Memory B cell (primary cell): ENCODE measurements at regions not wholly inside any gene's neighbourhood (a gene's known extent, or its start where the extent isn't known, plus 50 kb on each side); places are given as distances from the start of the nearest gene placed in this dataset.

ENCODE experiments used
- ATAC-seq: fragments of 150-1000 bp; cut with Tn5 transposase; 2 replicates; pipeline ENCODE4 v1.10.0; 2021; ENCODE audit warnings: low read depth, mild to moderate bottlenecking, moderate library complexity
- DNase-seq, 2 donors: peaks; one replicate each; pipeline ENCODE4 v3.0.0; 2022; ENCODE audit warnings: low spot score in 2 of 2
- H3K27ac Mint-ChIP-seq: one replicate; pipeline ENCODE4 v1.8.0; 2022; ENCODE audit warnings: mild to moderate bottlenecking, moderate library complexity, mixed read lengths
- H3K27me3 Mint-ChIP-seq: one replicate; pipeline ENCODE4 v1.8.0; 2022; ENCODE audit warnings: mixed read lengths
- H3K36me3 Mint-ChIP-seq: one replicate; pipeline ENCODE4 v1.8.0; 2022; ENCODE audit warnings: mild to moderate bottlenecking, mixed read lengths
- H3K4me1 Mint-ChIP-seq: one replicate; pipeline ENCODE4 v1.8.0; 2022; ENCODE audit warnings: mixed read lengths
- H3K4me3 Mint-ChIP-seq: one replicate; pipeline ENCODE4 v1.8.0; 2022; ENCODE audit warnings: mild to moderate bottlenecking, moderate library complexity, mixed read lengths
- H3K9me3 Mint-ChIP-seq: one replicate; pipeline ENCODE4 v1.8.0; 2022; ENCODE audit warnings: mixed read lengths

GRCh38 chr3:171948674-171949073, 90.7 kb upstream of the FNDC3B start:
- H3K4me3 Mint-ChIP-seq = no peak overlapping the region
- H3K9me3 Mint-ChIP-seq = no peaks in the 10 kb centered on the region
- no peak for DNase-seq
- H3K36me3 Mint-ChIP-seq = no peaks in the 10 kb centered on the region
- no peak for ATAC-seq
- H3K27ac Mint-ChIP-seq = no peak overlapping the region
- H3K4me1 Mint-ChIP-seq = no peaks in the 10 kb centered on the region
- H3K27me3 Mint-ChIP-seq = peaks cover 6% of the 10 kb centered on the region

GRCh38 chr3:171949554-171949953, 89.8 kb upstream of the FNDC3B start:
- H3K9me3 Mint-ChIP-seq = no peaks in the 10 kb centered on the region
- peaks cover 6% of the 10 kb centered on the region for H3K27me3 Mint-ChIP-seq
- ATAC-seq = no peak
- no peaks in the 10 kb centered on the region for H3K4me1 Mint-ChIP-seq
- H3K36me3 Mint-ChIP-seq = no peaks in the 10 kb centered on the region
- no peak for DNase-seq
- H3K27ac Mint-ChIP-seq = no peak overlapping the region
- H3K4me3 Mint-ChIP-seq = no peak overlapping the region

- peaks cover 6% of the 10 kb centered on the region for H3K27me3 Mint-ChIP-seq
- H3K36me3 Mint-ChIP-seq = no peaks in the 10 kb centered on the region
- ATAC-seq (no peak), DNase-seq (no peak)
- H3K9me3 Mint-ChIP-seq = no peaks in the 10 kb centered on the region
- no peaks in the 10 kb centered on the region for H3K4me1 Mint-ChIP-seq
- no peak overlapping the region for H3K4me3 Mint-ChIP-seq
- no peak overlapping the region for H3K27ac Mint-ChIP-seq
These were observed 89.0 kb upstream of the FNDC3B start for GRCh38 chr3:171950373-171950772.

GRCh38 chr3:171951597-171951996, 87.8 kb upstream of the FNDC3B start:
- Mint-ChIP-seq H3K27ac (no peak overlapping the region), H3K36me3 (no peaks in the 10 kb centered on the region), H3K4me3 (no peak overlapping the region), H3K4me1 (no peaks in the 10 kb centered on the region), H3K9me3 (no peaks in the 10 kb centered on the region), H3K27me3 (peaks cover 6% of the 10 kb centered on the region)
- DNase-seq = no peak
- no peak for ATAC-seq

GRCh38 chr3:171953301-171954022, 85.9 kb upstream of the FNDC3B start:
- Mint-ChIP-seq H3K27ac (no peak overlapping the region), H3K9me3 (no peaks in the 10 kb centered on the region), H3K36me3 (no peaks in the 10 kb centered on the region), H3K4me1 (no peaks in the 10 kb centered on the region), H3K4me3 (no peak overlapping the region), H3K27me3 (peaks cover 4% of the 10 kb centered on the region)
- ATAC-seq = no peak
- no peak for DNase-seq

GRCh38 chr3:171954690-171955383, 84.5 kb upstream of the FNDC3B start:
- Mint-ChIP-seq H3K36me3 (no peaks in the 10 kb centered on the region), H3K4me1 (no peaks in the 10 kb centered on the region), H3K27ac (no peak overlapping the region), H3K4me3 (no peak overlapping the region), H3K27me3 (peaks cover 11% of the 10 kb centered on the region), H3K9me3 (no peaks in the 10 kb centered on the region)
- ATAC-seq = no peak
- DNase-seq = no peak

GRCh38 chr3:171955598-171955997, 83.8 kb upstream of the FNDC3B start:
- Mint-ChIP-seq H3K27ac (no peak overlapping the region), H3K4me1 (no peaks in the 10 kb centered on the region), H3K9me3 (no peaks in the 10 kb centered on the region), H3K27me3 (peaks cover 11% of the 10 kb centered on the region), H3K36me3 (no peaks in the 10 kb centered on the region), H3K4me3 (no peak overlapping the region)
- DNase-seq (no peak), ATAC-seq (no peak)

GRCh38 chr3:171956181-171956683, 83.1 kb upstream of the FNDC3B start:
- H3K4me1 Mint-ChIP-seq = no peaks in the 10 kb centered on the region
- ATAC-seq = no peak
- H3K36me3 Mint-ChIP-seq = no peaks in the 10 kb centered on the region
- no peak overlapping the region for H3K27ac Mint-ChIP-seq
- H3K27me3 Mint-ChIP-seq = peaks cover 11% of the 10 kb centered on the region
- DNase-seq = no peak
- no peaks in the 10 kb centered on the region for H3K9me3 Mint-ChIP-seq
- no peak overlapping the region for H3K4me3 Mint-ChIP-seq

GRCh38 chr3:171956705-171957104, 82.7 kb upstream of the FNDC3B start:
- H3K4me3 Mint-ChIP-seq = no peak overlapping the region
- ATAC-seq (no peak), DNase-seq (no peak)
- peaks cover 12% of the 10 kb centered on the region for H3K27me3 Mint-ChIP-seq
- H3K36me3 Mint-ChIP-seq = no peaks in the 10 kb centered on the region
- H3K9me3 Mint-ChIP-seq = no peaks in the 10 kb centered on the region
- no peaks in the 10 kb centered on the region for H3K4me1 Mint-ChIP-seq
- H3K27ac Mint-ChIP-seq = no peak overlapping the region

- Mint-ChIP-seq H3K4me1 (no peaks in the 10 kb centered on the region), H3K27ac (no peak overlapping the region), H3K9me3 (peaks cover 2% of the 10 kb centered on the region), H3K36me3 (no peaks in the 10 kb centered on the region), H3K4me3 (no peak overlapping the region), H3K27me3 (peaks cover 15% of the 10 kb centered on the region)
- ATAC-seq = no peak
- DNase-seq = no peak
These were observed 79.8 kb upstream of the FNDC3B start for GRCh38 chr3:171959532-171960089.

- Mint-ChIP-seq H3K4me3 (no peak overlapping the region), H3K27me3 (peaks cover 15% of the 10 kb centered on the region), H3K36me3 (no peaks in the 10 kb centered on the region), H3K27ac (no peak overlapping the region), H3K4me1 (no peaks in the 10 kb centered on the region), H3K9me3 (peaks cover 2% of the 10 kb centered on the region)
- ATAC-seq (no peak), DNase-seq (no peak)
These were observed 79.2 kb upstream of the FNDC3B start for GRCh38 chr3:171960159-171960558.

- Mint-ChIP-seq H3K27ac (no peak overlapping the region), H3K4me3 (no peak overlapping the region), H3K36me3 (no peaks in the 10 kb centered on the region), H3K4me1 (no peaks in the 10 kb centered on the region), H3K27me3 (peaks cover 15% of the 10 kb centered on the region), H3K9me3 (peaks cover 2% of the 10 kb centered on the region)
- no peak for ATAC-seq
- DNase-seq = no peak
These were observed 77.1 kb upstream of the FNDC3B start for GRCh38 chr3:171962137-171962720.

- ATAC-seq = no peak
- peaks cover 2% of the 10 kb centered on the region for H3K9me3 Mint-ChIP-seq
- H3K36me3 Mint-ChIP-seq = no peaks in the 10 kb centered on the region
- H3K4me1 Mint-ChIP-seq = no peaks in the 10 kb centered on the region
- peaks cover 16% of the 10 kb centered on the region for H3K27me3 Mint-ChIP-seq
- DNase-seq = no peak
- H3K27ac Mint-ChIP-seq = no peak overlapping the region
- H3K4me3 Mint-ChIP-seq = no peak overlapping the region
These were observed 75.8 kb upstream of the FNDC3B start for GRCh38 chr3:171963546-171963945.

GRCh38 chr3:171965067-171965712, 74.2 kb upstream of the FNDC3B start:
- ATAC-seq (no peak), DNase-seq (no peak)
- H3K4me3 Mint-ChIP-seq = no peak overlapping the region
- peaks cover 3% of the 10 kb centered on the region for H3K9me3 Mint-ChIP-seq
- H3K36me3 Mint-ChIP-seq = no peaks in the 10 kb centered on the region
- peaks cover 12% of the 10 kb centered on the region for H3K27me3 Mint-ChIP-seq
- H3K4me1 Mint-ChIP-seq = no peaks in the 10 kb centered on the region
- H3K27ac Mint-ChIP-seq = no peak overlapping the region
